K562 (cell line): ENCODE measurements at regions not wholly inside any gene's neighbourhood (a gene's known extent, or its start where the extent isn't known, plus 50 kb on each side); places are given as distances from the start of the nearest gene placed in this dataset.

Experiments
- ATAC-seq: fragments of 200-7000 bp; cut with Tn5 transposase; 3 replicates; pipeline ENCODE4 v1.9.1; 2020; ENCODE audit warnings: moderate library complexity
- BruUV-seq: library from RNA; stranded (reverse); fragments of 400-500 nt; replicated peaks from 2 replicates; lab custom pipeline; 2021; lab: Mats Ljungman, UMichigan
- CTCF ChIA-PET: fragments of 300-600 bp; formaldehyde crosslinking; extraction: SDS; loops from one replicate; lab custom pipeline; 2021; ENCODE audit warnings: low intra/inter-chr PET ratio; lab: Yijun Ruan, JAX
- POLR2A ChIA-PET: fragments of 300-600, 350-650 bp; sonication (Branson Sonifier 250); formaldehyde crosslinking; extraction: SDS; loops from one replicate; lab custom pipeline; 2021; ENCODE audit warnings: antibody characterized with exemption, inconsistent platforms; lab: Yijun Ruan, JAX
- DNase-seq, 4 experiments: peaks; one replicate each; pipeline versions ENCODE4 v3.0.0 to v3.0.0-alpha.2; 2011 to 2018; ENCODE audit warnings: low spot score in 3 of 4, mixed read lengths in 3 of 4; ENCODE audit errors: extremely low read depth in 1 of 4
- FAIRE-seq: peaks from 2 replicates; lab custom pipeline; 2011; peaks lifted over from hg19 to GRCh38; lab: Jason Lieb, UNC
- H2AFZ ChIP-seq: 2 replicates; pipeline ENCODE4 v1.6.0; 2011; ENCODE audit warnings: low read depth, low read length, control low read depth, inconsistent platforms
- H3K27ac ChIP-seq: fragments of 200-600 bp; 3 replicates; pipeline ENCODE4 v1.8.0; 2011; ENCODE audit warnings: low read depth, mild to moderate bottlenecking, control low read depth, inconsistent platforms, low read length, moderate library complexity, mixed read lengths; ENCODE audit errors: extremely low read depth
- H3K27me3 ChIP-seq, 2 experiments: fragments of 300-600 bp in 1 of 2; 2 replicates in 1 of 2; 3 replicates in 1 of 2; pipeline versions ENCODE4 v1.6.0 to v1.8.0; 2011; ENCODE audit warnings: inconsistent platforms in 2 of 2, low read length in 2 of 2, mild to moderate bottlenecking in 1 of 2, mixed read lengths in 1 of 2, moderate library complexity in 1 of 2; ENCODE audit not compliant: control insufficient read depth in 2 of 2, insufficient read depth in 2 of 2
- H3K36me3 ChIP-seq: fragments of 300-600 bp; 3 replicates; pipeline ENCODE4 v1.8.0; 2011; ENCODE audit warnings: mild to moderate bottlenecking, low read length, inconsistent platforms; ENCODE audit not compliant: control insufficient read depth, insufficient read depth
- H3K4me1 ChIP-seq, 2 experiments: fragments of 200-600 bp in 1 of 2; replicated peaks in 1 of 2; 2 replicates in 1 of 2; 3 replicates in 1 of 2; pipeline versions ENCODE4 v1.5.1 to v1.8.0; 2011; ENCODE audit warnings: inconsistent platforms in 2 of 2, low read length in 2 of 2, mild to moderate bottlenecking in 1 of 2, mixed read lengths in 1 of 2, moderate library complexity in 1 of 2; ENCODE audit not compliant: control insufficient read depth in 2 of 2, insufficient read depth in 2 of 2
- H3K4me2 ChIP-seq: 2 replicates; pipeline ENCODE4 v1.6.1; 2011; ENCODE audit warnings: low read length, control low read depth, inconsistent platforms, mixed read lengths; ENCODE audit not compliant: insufficient read depth
- H3K4me3 ChIP-seq: fragments of 200-600 bp; sonication (generic), shearing (Covaris generic); 2 replicates; pipeline ENCODE4 v1.5.1; 2016; ENCODE audit warnings: control low read depth, inconsistent platforms
- H3K79me2 ChIP-seq: fragments of 200-600 bp; 3 replicates; pipeline ENCODE4 v1.8.0; 2011; ENCODE audit warnings: low read length, inconsistent platforms; ENCODE audit not compliant: control insufficient read depth, insufficient read depth
- H3K9ac ChIP-seq, 2 experiments: 2 replicates each; pipeline versions ENCODE4 v1.6.0 to v1.6.1; 2011; ENCODE audit warnings: low read depth in 2 of 2, low read length in 2 of 2, control low read depth in 1 of 2, inconsistent platforms in 1 of 2, mild to moderate bottlenecking in 1 of 2, mixed read lengths in 1 of 2; ENCODE audit not compliant: insufficient read depth in 1 of 2
- H3K9me1 ChIP-seq: one replicate; pipeline ENCODE4 v1.6.0; 2011; ENCODE audit warnings: inconsistent platforms, mild to moderate bottlenecking, low read length, moderate library complexity; ENCODE audit not compliant: control insufficient read depth, insufficient read depth
- H3K9me3 ChIP-seq: replicated peaks from 2 replicates; pipeline ENCODE4 v1.5.1; 2011; ENCODE audit warnings: low read depth, low read length, inconsistent platforms; ENCODE audit not compliant: control insufficient read depth, insufficient read depth
- H4K20me1 ChIP-seq: replicated peaks from 2 replicates; pipeline ENCODE4 v1.6.1; 2011; ENCODE audit warnings: low read length, inconsistent platforms, mixed read lengths; ENCODE audit not compliant: control insufficient read depth, insufficient read depth
- ADNP ChIP-seq: fragments of 200-800 bp; sonication (Bioruptor generic); IDR thresholded peaks from 2 replicates; pipeline ENCODE4 v1.6.1; 2016; ENCODE audit warnings: missing genetic modification characterization, missing compliant biosample characterization
- ATF3 ChIP-seq, 2 experiments: fragments of 450-650 bp in 1 of 2; sonication (generic) in 1 of 2; formaldehyde crosslinking in 1 of 2; IDR thresholded peaks in 1 of 2; conservative IDR thresholded peaks in 1 of 2; 2 replicates each; pipeline versions ENCODE4 v1.6.1 to v1.8.1; 2016 to 2023; ENCODE audit warnings: mild to moderate bottlenecking in 2 of 2, moderate library complexity in 2 of 2, inconsistent platforms in 1 of 2, missing genetic modification reagents in 1 of 2
- ATF7 ChIP-seq: fragments of 450-650 bp; IDR thresholded peaks from 2 replicates; pipeline ENCODE4 v1.7.1; 2014; ENCODE audit warnings: mild to moderate bottlenecking, moderate library complexity
- BRCA1 ChIP-seq, 2 experiments: fragments of 450-650 bp in 1 of 2; sonication (generic) in 1 of 2; formaldehyde crosslinking in 1 of 2; IDR thresholded peaks; 2 replicates each; pipeline versions ENCODE4 v1.5.0 to v1.6.1; 2017 to 2020; ENCODE audit warnings: mild to moderate bottlenecking in 1 of 2, missing genetic modification reagents in 1 of 2
- CBX3 ChIP-seq, 2 experiments: IDR thresholded peaks; 1 replicate in 1 of 2; 2 replicates in 1 of 2; pipeline ENCODE4 v1.6.1; 2012; ENCODE audit warnings: inconsistent platforms in 2 of 2, low read length in 2 of 2, borderline replicate concordance in 1 of 2, control low read depth in 1 of 2
- GTF2F1 ChIP-seq: IDR thresholded peaks from 2 replicates; pipeline ENCODE4 v1.6.1; 2011; ENCODE audit warnings: low read depth, low read length, improper control_type of control experiment
- HLTF ChIP-seq: fragments of 450-650 bp; IDR thresholded peaks from 2 replicates; pipeline ENCODE4 v1.6.1; 2016
- MIER1 ChIP-seq: fragments of 450-650 bp; IDR thresholded peaks from 2 replicates; pipeline ENCODE4 v1.6.1; 2016; ENCODE audit warnings: antibody characterized with exemption, mild to moderate bottlenecking, low read depth
- MTA3 ChIP-seq: fragments of 450-650 bp; formaldehyde crosslinking; IDR thresholded peaks from 2 replicates; pipeline ENCODE4 v1.6.1; 2017; ENCODE audit warnings: mild to moderate bottlenecking, borderline replicate concordance
- NR3C1 ChIP-seq: sonication (generic); formaldehyde crosslinking; IDR thresholded peaks from 2 replicates; pipeline ENCODE4 v1.8.1; 2022; ENCODE audit warnings: missing genetic modification reagents
- PHB2 ChIP-seq: fragments of 450-650 bp; IDR thresholded peaks from 2 replicates; pipeline ENCODE4 v1.6.1; 2017; ENCODE audit warnings: low read depth
- PTTG1 ChIP-seq: fragments of 450-650 bp; IDR thresholded peaks from 2 replicates; pipeline ENCODE4 v1.6.1; 2016; ENCODE audit warnings: low read depth, mild to moderate bottlenecking, missing genetic modification characterization, missing compliant biosample characterization
- SMARCA4 ChIP-seq: fragments of 450-650 bp; IDR thresholded peaks from 2 replicates; pipeline ENCODE4 v1.6.1; 2016
- SNIP1 ChIP-seq: fragments of 450-650 bp; IDR thresholded peaks from 2 replicates; pipeline ENCODE4 v1.7.1; 2017; ENCODE audit warnings: low read depth, mild to moderate bottlenecking
- SRSF7 ChIP-seq: fragments of 200-400 bp; formaldehyde crosslinking; optimal IDR thresholded peaks from 2 replicates; pipeline ENCODE3; 2017; ENCODE audit warnings: mild to moderate bottlenecking, low read depth, low read length
- TRIM24 ChIP-seq, 2 experiments: fragments of 450-650 bp; IDR thresholded peaks; 2 replicates each; pipeline ENCODE4 v1.6.1; 2016
- YBX1 ChIP-seq: fragments of 450-650 bp; IDR thresholded peaks from 2 replicates; pipeline ENCODE4 v1.7.1; 2016; ENCODE audit warnings: mild to moderate bottlenecking
- ZKSCAN3 ChIP-seq: fragments of 250-450 bp; sonication (Bioruptor Pico); IDR thresholded peaks from 2 replicates; pipeline ENCODE4 v1.4.0; 2020
- ZNF174 ChIP-seq: fragments of 250-450 bp; sonication (Bioruptor Pico); IDR thresholded peaks from 2 replicates; pipeline ENCODE4 v1.4.0; 2020; ENCODE audit warnings: mild to moderate bottlenecking
- ZNF217 ChIP-seq: sonication (generic); formaldehyde crosslinking; IDR thresholded peaks from 2 replicates; pipeline ENCODE4 v1.8.0; 2022; ENCODE audit warnings: mild to moderate bottlenecking, missing genetic modification reagents
- WGBS: fragments of 100-300 bp; shearing (Covaris generic); methylation state at CpG from one replicate; pipeline ENCODE4 v1.1.6; 2016; ENCODE audit warnings: low coverage, mixed read lengths; ENCODE audit not compliant: insufficient coverage; ENCODE audit errors: missing lambda C conversion rate; 5-methylcytosine and 5-hydroxymethylcytosine counted together
- in situ Hi-C: fragments of 300-500 bp; cut with MboI; formaldehyde crosslinking; loops from 4 replicates; pipeline ENCODE4 v1.15.0; 2018; ENCODE audit warnings: inconsistent platforms, mixed read lengths
- intact Hi-C: fragments of 100-400 bp; cut with micrococcal nuclease; formaldehyde crosslinking; loops from 2 replicates; pipeline ENCODE4 v1.14.2; 2022

GRCh38 chr13:79972066-79972569 lies 368.8 kb downstream of the SPRY2 start:
- Histone ChIP-seq H2AFZ (no peak overlapping the region), H3K9ac (no peak overlapping the region), H3K27ac (no peak overlapping the region), H3K4me2 (no peak overlapping the region), H4K20me1 (no peaks in the 10 kb centered on the region), H3K27me3 (no peaks in the 10 kb centered on the region), H3K79me2 (no peaks in the 10 kb centered on the region), H3K9me3 (no peaks in the 10 kb centered on the region), H3K4me1 (no peaks in the 10 kb centered on the region), H3K9me1 (no peaks in the 10 kb centered on the region), H3K36me3 (no peaks in the 10 kb centered on the region), H3K4me3 (no peak overlapping the region)
- intact Hi-C loops (no loop called here), in situ Hi-C loops (no loop called here)
- no TSS peak for BruUV-seq
- ChIA-PET CTCF (interaction anchor here (0.7 kb wide), 1 partner anchor 1414 kb away, joined by 3 read pairs; no protein-coding TSS in a partner anchor), POLR2A (no interaction called here)
- DNase-seq (no peak), FAIRE-seq (no peak), ATAC-seq (no peak)
- 0% methylated on average over 2 of the region's 2 CpGs for WGBS
- TF ChIP-seq ZNF217 (CRISPR knock-in tag) = no peak

- H3K27me3 ChIP-seq = no peaks in the 10 kb centered on the region
- CTCF ChIA-PET = no interaction called here
- no peak overlapping the region for H3K4me3 ChIP-seq
- no peak overlapping the region for H3K9ac ChIP-seq
- BruUV-seq = no TSS peak
- no peak overlapping the region for H3K4me2 ChIP-seq
- H3K9me3 ChIP-seq = no peaks in the 10 kb centered on the region
- no peak overlapping the region for H2AFZ ChIP-seq
- H3K9me1 ChIP-seq = no peaks in the 10 kb centered on the region
- intact Hi-C loops (no loop called here), in situ Hi-C loops (no loop called here)
- H3K27ac ChIP-seq = no peak overlapping the region
- no peaks in the 10 kb centered on the region for H4K20me1 ChIP-seq
- 0% methylated on average over 2 of the region's 2 CpGs for WGBS
- DNase-seq (no peak), ATAC-seq (no peak), FAIRE-seq (no peak)
- no peaks in the 10 kb centered on the region for H3K4me1 ChIP-seq
- POLR2A ChIA-PET = no interaction called here
- H3K79me2 ChIP-seq = no peaks in the 10 kb centered on the region
- H3K36me3 ChIP-seq = no peaks in the 10 kb centered on the region
- no peak for TF ChIP-seq SNIP1
- TF ChIP-seq ZNF174 (CRISPR knock-in tag) = no peak
- TF ChIP-seq GTF2F1 = no peak
- TF ChIP-seq PHB2 = no peak
- TF ChIP-seq MTA3 = no peak
- TF ChIP-seq MIER1 = no peak
- no peak for TF ChIP-seq YBX1
- TF ChIP-seq ADNP (tag) = no peak
- no peak for TF ChIP-seq CBX3 (IDR thresholded peaks at IDR 0.05; ENCODE audit: borderline replicate concordance in 1 of 2, low read length in 2 of 2)
- TF ChIP-seq ATF3 (IDR thresholded peaks at IDR 0.05) = no peak
- no peak for TF ChIP-seq ATF3 (CRISPR knock-in tag; conservative IDR thresholded peaks at IDR 0.05)
- no peak for TF ChIP-seq PTTG1 (tag)
- no peak for TF ChIP-seq BRCA1 (IDR thresholded peaks at IDR 0.05)
- TF ChIP-seq BRCA1 (CRISPR knock-in tag; IDR thresholded peaks at IDR 0.05) = no peak
- no peak for TF ChIP-seq SRSF7
- no peak for TF ChIP-seq HLTF
- no peak for TF ChIP-seq SMARCA4
- no peak for TF ChIP-seq TRIM24 (IDR thresholded peaks at IDR 0.05)
- TF ChIP-seq NR3C1 (CRISPR knock-in tag) = no peak
- no peak for TF ChIP-seq ATF7
- no peak for TF ChIP-seq ZKSCAN3
Observed at GRCh38 chr13:79966493-79966895, 374.4 kb downstream of the SPRY2 start.
